HepG2 (cell line): ENCODE measurements at regions not wholly inside any gene's neighbourhood (a gene's known extent, or its start where the extent isn't known, plus 50 kb on each side); places are given as distances from the start of the nearest gene placed in this dataset.

Experiments used
- HDAC6 ChIP-seq: fragments of 200-600 bp; sonication (generic); IDR thresholded peaks from 2 replicates; pipeline ENCODE4 v1.7.0; 2017; ENCODE audit warnings: mild to moderate bottlenecking, antibody characterized with exemption, low read length, low read depth
- KAT7 ChIP-seq: IDR thresholded peaks from 2 replicates; pipeline ENCODE4 v1.6.1; 2018; ENCODE audit warnings: borderline replicate concordance, missing compliant biosample characterization
- POLR2A ChIP-seq, 2 experiments: IDR thresholded peaks; 2 replicates each; pipeline ENCODE4 v1.6.1; 2011; ENCODE audit warnings: low read depth in 2 of 2, low read length in 2 of 2, mild to moderate bottlenecking in 1 of 2, moderate library complexity in 1 of 2; ENCODE audit not compliant: insufficient read depth in 1 of 2
- RAD51 ChIP-seq: fragments of 450-650 bp; IDR thresholded peaks from 2 replicates; pipeline ENCODE4 v1.6.1; 2016; ENCODE audit warnings: borderline replicate concordance
- TBP ChIP-seq: sonication (generic); formaldehyde crosslinking; IDR thresholded peaks from 2 replicates; pipeline ENCODE4 v1.5.0; 2020; ENCODE audit warnings: missing genetic modification reagents
- ZNF333 ChIP-seq: sonication (generic); formaldehyde crosslinking; IDR thresholded peaks from 2 replicates; pipeline ENCODE4 v1.4.0; 2020; ENCODE audit warnings: mild to moderate bottlenecking, missing genetic modification reagents, borderline replicate concordance
- TF ChIP-seq, protein P1 (sequence below): sonication (generic); formaldehyde crosslinking; IDR thresholded peaks from 2 replicates; pipeline ENCODE4 v1.5.0; 2020; ENCODE audit warnings: mild to moderate bottlenecking, missing genetic modification reagents, moderate library complexity
- TF ChIP-seq, protein P2 (sequence below): sonication (generic); formaldehyde crosslinking; IDR thresholded peaks from 2 replicates; pipeline ENCODE4 v1.4.0; 2020; ENCODE audit warnings: missing genetic modification reagents

DNA sequence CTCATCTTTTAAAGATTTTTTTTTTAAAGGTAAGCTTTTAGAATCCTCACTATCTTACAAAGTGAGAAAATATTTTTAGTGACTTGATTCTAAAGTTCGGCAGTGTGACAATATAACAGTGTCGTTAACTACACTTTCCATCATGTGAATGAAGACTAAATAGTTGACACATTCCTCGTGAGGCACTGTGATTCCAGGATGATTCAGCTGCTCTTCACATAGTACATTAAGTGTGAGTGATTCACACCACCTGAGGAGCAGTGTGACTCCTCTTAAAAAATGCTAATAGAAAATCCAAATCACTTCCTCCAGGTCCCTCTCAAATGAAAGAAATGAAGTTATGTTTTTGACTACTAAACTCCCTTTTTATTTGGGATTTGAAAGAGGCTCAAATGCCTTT is 589.5 kb downstream of the GABRG2 start:
- TF ChIP-seq, protein P1, sequence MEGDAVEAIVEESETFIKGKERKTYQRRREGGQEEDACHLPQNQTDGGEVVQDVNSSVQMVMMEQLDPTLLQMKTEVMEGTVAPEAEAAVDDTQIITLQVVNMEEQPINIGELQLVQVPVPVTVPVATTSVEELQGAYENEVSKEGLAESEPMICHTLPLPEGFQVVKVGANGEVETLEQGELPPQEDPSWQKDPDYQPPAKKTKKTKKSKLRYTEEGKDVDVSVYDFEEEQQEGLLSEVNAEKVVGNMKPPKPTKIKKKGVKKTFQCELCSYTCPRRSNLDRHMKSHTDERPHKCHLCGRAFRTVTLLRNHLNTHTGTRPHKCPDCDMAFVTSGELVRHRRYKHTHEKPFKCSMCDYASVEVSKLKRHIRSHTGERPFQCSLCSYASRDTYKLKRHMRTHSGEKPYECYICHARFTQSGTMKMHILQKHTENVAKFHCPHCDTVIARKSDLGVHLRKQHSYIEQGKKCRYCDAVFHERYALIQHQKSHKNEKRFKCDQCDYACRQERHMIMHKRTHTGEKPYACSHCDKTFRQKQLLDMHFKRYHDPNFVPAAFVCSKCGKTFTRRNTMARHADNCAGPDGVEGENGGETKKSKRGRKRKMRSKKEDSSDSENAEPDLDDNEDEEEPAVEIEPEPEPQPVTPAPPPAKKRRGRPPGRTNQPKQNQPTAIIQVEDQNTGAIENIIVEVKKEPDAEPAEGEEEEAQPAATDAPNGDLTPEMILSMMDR, result no peak
- TF ChIP-seq KAT7 (CRISPR knock-in tag), result no peak
- no peak for TF ChIP-seq ZNF333 (CRISPR knock-in tag)
- TF ChIP-seq POLR2A (IDR thresholded peaks at IDR 0.05; ENCODE audit: insufficient read depth in 1 of 2, low read depth in 2 of 2, low read length in 2 of 2), result no peak
- TF ChIP-seq, protein P2, sequence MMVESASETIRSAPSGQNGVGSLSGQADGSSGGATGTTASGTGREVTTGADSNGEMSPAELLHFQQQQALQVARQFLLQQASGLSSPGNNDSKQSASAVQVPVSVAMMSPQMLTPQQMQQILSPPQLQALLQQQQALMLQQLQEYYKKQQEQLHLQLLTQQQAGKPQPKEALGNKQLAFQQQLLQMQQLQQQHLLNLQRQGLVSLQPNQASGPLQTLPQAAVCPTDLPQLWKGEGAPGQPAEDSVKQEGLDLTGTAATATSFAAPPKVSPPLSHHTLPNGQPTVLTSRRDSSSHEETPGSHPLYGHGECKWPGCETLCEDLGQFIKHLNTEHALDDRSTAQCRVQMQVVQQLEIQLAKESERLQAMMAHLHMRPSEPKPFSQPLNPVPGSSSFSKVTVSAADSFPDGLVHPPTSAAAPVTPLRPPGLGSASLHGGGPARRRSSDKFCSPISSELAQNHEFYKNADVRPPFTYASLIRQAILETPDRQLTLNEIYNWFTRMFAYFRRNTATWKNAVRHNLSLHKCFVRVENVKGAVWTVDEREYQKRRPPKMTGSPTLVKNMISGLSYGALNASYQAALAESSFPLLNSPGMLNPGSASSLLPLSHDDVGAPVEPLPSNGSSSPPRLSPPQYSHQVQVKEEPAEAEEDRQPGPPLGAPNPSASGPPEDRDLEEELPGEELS, result no peak
- no peak for TF ChIP-seq HDAC6
- TF ChIP-seq TBP (CRISPR knock-in tag), result no peak
- no peak for TF ChIP-seq RAD51
